ENCODE measurements at regions not wholly inside any gene's neighbourhood (a gene's known extent, or its start where the extent isn't known, plus 50 kb on each side); places are given as distances from the start of the nearest gene placed in this dataset.

- TF ChIP-seq CTCF (IDR thresholded peaks at IDR 0.05; ENCODE audit: low read depth, low read length) (no peak), POLR2A (IDR thresholded peaks at IDR 0.05; ENCODE audit: extremely low read depth, insufficient read length) (no peak), MYC (IDR thresholded peaks at IDR 0.05; ENCODE audit: low read depth, low read length) (no peak)
Measured at GRCh38 chr10:84589526-84590205, 261.3 kb downstream of the CCSER2 start.
